Thymus (tissue), 11 donors: ENCODE measurements at regions not wholly inside any gene's neighbourhood (a gene's known extent, or its start where the extent isn't known, plus 50 kb on each side); places are given as distances from the start of the nearest gene placed in this dataset.

Experiments used
- DNase-seq, 9 donors: peaks; one replicate each; pipeline ENCODE4 v3.0.0-alpha.2; 2013; ENCODE audit warnings: low spot score in 9 of 9, low read depth in 6 of 9, missing footprints in 1 of 9
- H3K27ac ChIP-seq, 2 donors: one replicate each; pipeline ENCODE4 v1.5.1; 2013; ENCODE audit warnings: control low read depth in 1 of 2, low read depth in 1 of 2, low read length in 1 of 2, mild to moderate bottlenecking in 1 of 2, moderate library complexity in 1 of 2
- H3K27me3 ChIP-seq, 2 donors: one replicate each; pipeline ENCODE4 v1.5.1; 2013; ENCODE audit warnings: low read length in 1 of 2; ENCODE audit not compliant: control insufficient read depth in 2 of 2, insufficient read depth in 1 of 2
- H3K36me3 ChIP-seq, 2 donors: one replicate each; pipeline ENCODE4 v1.5.1; 2013; ENCODE audit warnings: low read length in 1 of 2, mild to moderate bottlenecking in 1 of 2, moderate library complexity in 1 of 2; ENCODE audit not compliant: control insufficient read depth in 2 of 2, insufficient read depth in 2 of 2
- H3K4me1 ChIP-seq, 2 donors: one replicate each; pipeline ENCODE4 v1.5.1; 2013; ENCODE audit warnings: low read length in 2 of 2; ENCODE audit not compliant: control insufficient read depth in 2 of 2, insufficient read depth in 2 of 2
- H3K4me3 ChIP-seq, 2 donors: one replicate each; pipeline ENCODE4 v1.5.1; 2013; ENCODE audit warnings: low read length in 2 of 2, control low read depth in 1 of 2, mild to moderate bottlenecking in 1 of 2
- H3K9me3 ChIP-seq, 2 donors: one replicate each; pipeline ENCODE4 v1.5.1; 2013; ENCODE audit warnings: low read length in 1 of 2, mild to moderate bottlenecking in 1 of 2; ENCODE audit not compliant: control insufficient read depth in 2 of 2, insufficient read depth in 1 of 2
- WGBS: extraction: QIAGEN DNeasy Blood & Tissue Kit; methylation state at CpG from one replicate; pipeline ENCODE4 v1.1.7; 2013; 5-methylcytosine and 5-hydroxymethylcytosine counted together
- donor health status: healthy.

DNA sequence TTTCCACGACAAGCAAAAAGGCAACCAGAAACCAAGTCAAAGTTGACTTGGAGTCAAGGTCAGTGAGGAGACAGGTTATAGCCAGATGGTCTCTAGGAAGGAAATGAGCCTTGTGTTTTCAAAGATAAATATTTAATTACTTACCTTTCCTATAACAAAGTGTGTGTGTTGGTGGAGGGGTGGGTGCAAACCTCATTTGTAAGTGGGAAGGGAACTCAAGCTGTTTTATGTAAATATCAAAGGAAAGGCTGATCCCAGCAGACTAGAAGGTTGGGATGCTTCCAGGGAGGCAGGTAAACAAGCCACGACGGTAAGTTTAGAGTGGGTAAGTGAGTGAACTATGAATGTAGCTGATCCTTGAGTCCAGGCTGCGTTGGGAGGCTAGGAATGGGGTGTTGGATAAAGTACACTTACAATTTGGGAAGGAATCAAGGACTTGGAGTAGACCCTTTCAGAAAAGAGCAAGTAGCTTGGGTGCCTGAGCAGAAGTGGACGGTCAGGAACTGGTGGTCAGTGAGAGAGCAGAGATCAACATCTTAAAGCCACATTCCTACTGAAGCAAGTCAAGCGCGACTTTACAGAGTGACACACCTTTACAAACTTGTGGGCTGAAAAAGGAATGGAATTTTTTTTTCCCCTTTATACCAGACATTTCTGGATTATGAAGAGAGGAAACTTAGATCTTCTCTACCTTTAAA, 82.0 kb upstream of the TBL1XR1 start:
- H3K27me3 ChIP-seq = no peaks in the 10 kb centered on the region
- no peak overlapping the region for H3K4me3 ChIP-seq
- H3K27ac ChIP-seq = no peak overlapping the region
- H3K4me1 ChIP-seq = peaks cover 20 to 29% of the 10 kb centered on the region in 2 donors
- H3K9me3 ChIP-seq = peaks cover 0 to 13% of the 10 kb centered on the region in 2 donors
- WGBS = 94% methylated on average over 7 of the region's 7 CpGs
- DNase-seq = no peak
- no peaks in the 10 kb centered on the region for H3K36me3 ChIP-seq

GRCh38 chr3:177281292-177282118, 84.2 kb upstream of the TBL1XR1 start:
- H3K36me3 ChIP-seq = no peaks in the 10 kb centered on the region
- H3K4me1 ChIP-seq = peaks cover 24 to 34% of the 10 kb centered on the region in 2 donors
- DNase-seq = peak in 7 of 9 donors; percentile 14 to 71 (median 48)
- 79% methylated on average over 7 of the region's 7 CpGs for WGBS
- H3K27me3 ChIP-seq = no peaks in the 10 kb centered on the region
- peak overlapping the region; percentile 60 to 73 for H3K27ac ChIP-seq
- H3K9me3 ChIP-seq = peaks cover 0 to 13% of the 10 kb centered on the region in 2 donors
- no peak overlapping the region for H3K4me3 ChIP-seq

DNA sequence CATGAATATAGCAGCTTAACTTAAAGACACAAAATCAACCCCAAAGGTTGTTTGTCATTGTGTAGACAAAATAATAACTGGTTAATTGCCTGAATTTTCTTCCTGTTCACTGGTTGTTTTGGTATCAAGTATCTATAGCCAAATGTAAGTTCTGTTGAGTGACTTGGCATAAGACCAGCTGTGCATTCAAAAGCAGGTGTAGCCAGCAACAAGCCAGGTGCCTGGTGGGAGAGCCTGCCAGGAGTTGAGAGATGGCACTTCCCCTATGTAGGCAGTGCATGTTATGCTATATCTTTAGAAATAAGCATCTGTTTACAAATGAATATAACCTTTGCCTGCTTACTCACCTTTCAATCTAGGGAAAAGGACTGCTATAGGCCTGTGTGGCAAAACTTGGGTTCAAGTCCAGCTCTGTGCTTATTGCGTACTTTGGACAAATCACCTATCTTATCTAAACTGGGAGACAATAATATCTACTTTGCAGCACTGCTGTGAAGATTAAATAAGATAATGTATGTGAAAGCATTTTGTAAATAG, 84.9 kb upstream of the TBL1XR1 start:
- peak in 8 of 9 donors; percentile 46 to 85 (median 62) for DNase-seq
- WGBS = 97% methylated on average over 1 of the region's 1 CpG
- no peaks in the 10 kb centered on the region for H3K36me3 ChIP-seq
- H3K27ac ChIP-seq = peak overlapping the region; percentile 60 to 73
- H3K9me3 ChIP-seq = peaks cover 0 to 13% of the 10 kb centered on the region in 2 donors
- peaks cover 24 to 34% of the 10 kb centered on the region in 2 donors for H3K4me1 ChIP-seq
- no peaks in the 10 kb centered on the region for H3K27me3 ChIP-seq
- no peak overlapping the region for H3K4me3 ChIP-seq

DNA sequence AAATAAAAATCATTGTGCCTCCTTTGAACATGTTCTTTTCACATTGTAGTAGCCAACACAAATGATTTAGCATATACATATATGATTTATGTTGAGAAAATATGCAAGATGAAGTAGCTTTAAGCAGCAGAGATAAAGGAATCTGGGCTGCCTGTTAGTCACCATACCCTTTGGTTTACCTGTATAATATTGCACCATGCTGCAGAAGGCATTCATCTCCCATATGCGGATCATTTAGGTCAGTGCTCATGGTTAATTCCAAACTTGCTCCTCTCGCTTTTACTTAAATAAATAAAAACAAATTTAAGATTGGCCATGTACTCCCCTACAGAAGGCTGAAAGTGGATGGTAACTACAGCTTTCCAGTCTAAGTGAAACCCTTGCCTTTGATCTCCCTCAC, 86.7 kb upstream of the TBL1XR1 start:
- Histone ChIP-seq H3K36me3 (no peaks in the 10 kb centered on the region), H3K27me3 (no peaks in the 10 kb centered on the region), H3K27ac (peak overlapping the region in 1 of 2 donors; percentile 8), H3K9me3 (peaks cover 0 to 13% of the 10 kb centered on the region in 2 donors), H3K4me1 (peaks cover 24 to 34% of the 10 kb centered on the region in 2 donors), H3K4me3 (no peak overlapping the region)
- 98% methylated on average over 2 of the region's 2 CpGs for WGBS
- no peak for DNase-seq

GRCh38 chr3:177284383-177284881, 87.2 kb upstream of the TBL1XR1 start:
- Histone ChIP-seq H3K9me3 (peaks cover 0 to 13% of the 10 kb centered on the region in 2 donors), H3K27ac (peak overlapping the region in 1 of 2 donors; percentile 8), H3K4me3 (no peak overlapping the region), H3K4me1 (peaks cover 24 to 34% of the 10 kb centered on the region in 2 donors), H3K36me3 (no peaks in the 10 kb centered on the region), H3K27me3 (no peaks in the 10 kb centered on the region)
- DNase-seq = peak in 8 of 9 donors; percentile 15 to 73 (median 37)
- WGBS = 30% methylated on average over 8 of the region's 8 CpGs

DNA sequence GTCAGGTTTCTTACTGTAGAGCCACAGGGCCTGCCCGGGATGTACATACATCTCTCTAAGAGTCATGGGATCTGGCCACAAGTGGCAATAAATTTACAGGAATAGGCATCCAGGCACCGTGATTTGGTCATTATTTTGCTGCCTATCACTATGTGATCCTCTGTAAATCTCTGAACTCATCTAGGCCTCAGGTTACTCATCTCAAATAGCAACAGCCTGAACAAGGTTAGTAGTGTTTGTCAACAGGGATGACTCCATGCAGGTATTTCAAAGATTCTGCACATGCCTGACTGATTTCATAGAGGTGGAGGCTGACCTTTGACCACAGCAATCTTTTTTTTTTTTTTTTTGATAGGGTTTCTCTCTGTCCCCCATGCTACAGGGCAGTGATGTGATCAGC, 88.8 kb upstream of the TBL1XR1 start:
- Histone ChIP-seq H3K4me1 (peaks cover 24 to 31% of the 10 kb centered on the region in 2 donors), H3K27ac (no peak overlapping the region), H3K4me3 (no peak overlapping the region), H3K27me3 (no peaks in the 10 kb centered on the region), H3K9me3 (peaks cover 0 to 6% of the 10 kb centered on the region in 2 donors), H3K36me3 (no peaks in the 10 kb centered on the region)
- WGBS = over 99% methylated on average over 2 of the region's 2 CpGs
- no peak for DNase-seq

- Histone ChIP-seq H3K27ac (no peak overlapping the region), H3K4me1 (peaks cover 15 to 19% of the 10 kb centered on the region in 2 donors), H3K36me3 (no peaks in the 10 kb centered on the region), H3K9me3 (no peaks in the 10 kb centered on the region), H3K4me3 (no peak overlapping the region), H3K27me3 (no peaks in the 10 kb centered on the region)
- DNase-seq = no peak
- 96% methylated on average over 4 of the region's 4 CpGs for WGBS
Measured at GRCh38 chr3:177287231-177287630, 89.9 kb upstream of the TBL1XR1 start.

- DNase-seq = no peak
- Histone ChIP-seq H3K4me3 (no peak overlapping the region), H3K36me3 (no peaks in the 10 kb centered on the region), H3K27me3 (no peaks in the 10 kb centered on the region), H3K4me1 (no peaks in the 10 kb centered on the region), H3K9me3 (no peaks in the 10 kb centered on the region), H3K27ac (no peak overlapping the region)
- WGBS = 94% methylated on average over 8 of the region's 8 CpGs
Measured at GRCh38 chr3:177290633-177291032, 93.4 kb upstream of the TBL1XR1 start.

- no peaks in the 10 kb centered on the region for H3K4me1 ChIP-seq
- no peak overlapping the region for H3K4me3 ChIP-seq
- no peaks in the 10 kb centered on the region for H3K36me3 ChIP-seq
- H3K9me3 ChIP-seq = peaks cover 0 to 14% of the 10 kb centered on the region in 2 donors
- no peak for DNase-seq
- H3K27me3 ChIP-seq = no peaks in the 10 kb centered on the region
- WGBS = 95% methylated on average over 4 of the region's 4 CpGs
- H3K27ac ChIP-seq = no peak overlapping the region
Measured at GRCh38 chr3:177294221-177294620, 96.9 kb upstream of the TBL1XR1 start.
